Mesodermal cell (in vitro differentiated cells): ENCODE measurements at regions not wholly inside any gene's neighbourhood (a gene's known extent, or its start where the extent isn't known, plus 50 kb on each side); places are given as distances from the start of the nearest gene placed in this dataset.
"Not testable (repeated sequence)": the region's sequence is repeated elsewhere in the genome, so short reads cannot be mapped to it uniquely, and the experiment has no call there.

ENCODE experiments used
- H3K27ac ChIP-seq: 2 replicates; pipeline ENCODE4 v1.7.0; 2013; ENCODE audit warnings: mild to moderate bottlenecking, low read depth, low read length, moderate library complexity; ENCODE audit not compliant: severe bottlenecking
- H3K36me3 ChIP-seq: 2 replicates; pipeline ENCODE4 v1.7.1; 2013; ENCODE audit warnings: mild to moderate bottlenecking, low read length, moderate library complexity; ENCODE audit not compliant: control insufficient read depth, insufficient read depth
- H3K4me1 ChIP-seq: one replicate; pipeline ENCODE4 v1.7.1; 2013; ENCODE audit warnings: mild to moderate bottlenecking, low read length; ENCODE audit not compliant: insufficient read depth, control insufficient read depth, poor library complexity, severe bottlenecking
- H3K4me3 ChIP-seq: 2 replicates; pipeline ENCODE4 v1.7.0; 2013; ENCODE audit warnings: low read length, control low read depth, mild to moderate bottlenecking; ENCODE audit not compliant: insufficient read depth, poor library complexity, severe bottlenecking; ENCODE audit errors: extremely low read depth
- H3K9me3 ChIP-seq: 2 replicates; pipeline ENCODE4 v1.7.1; 2013; ENCODE audit warnings: mild to moderate bottlenecking, low read length, moderate library complexity; ENCODE audit not compliant: control insufficient read depth
- WGBS, 2 experiments: methylation state at CpG; one replicate each; pipeline ENCODE4 v1.1.5; 2013; ENCODE audit warnings: missing lambda C conversion rate in 2 of 2; ENCODE audit not compliant: insufficient coverage in 2 of 2; 5-methylcytosine and 5-hydroxymethylcytosine counted together

DNA sequence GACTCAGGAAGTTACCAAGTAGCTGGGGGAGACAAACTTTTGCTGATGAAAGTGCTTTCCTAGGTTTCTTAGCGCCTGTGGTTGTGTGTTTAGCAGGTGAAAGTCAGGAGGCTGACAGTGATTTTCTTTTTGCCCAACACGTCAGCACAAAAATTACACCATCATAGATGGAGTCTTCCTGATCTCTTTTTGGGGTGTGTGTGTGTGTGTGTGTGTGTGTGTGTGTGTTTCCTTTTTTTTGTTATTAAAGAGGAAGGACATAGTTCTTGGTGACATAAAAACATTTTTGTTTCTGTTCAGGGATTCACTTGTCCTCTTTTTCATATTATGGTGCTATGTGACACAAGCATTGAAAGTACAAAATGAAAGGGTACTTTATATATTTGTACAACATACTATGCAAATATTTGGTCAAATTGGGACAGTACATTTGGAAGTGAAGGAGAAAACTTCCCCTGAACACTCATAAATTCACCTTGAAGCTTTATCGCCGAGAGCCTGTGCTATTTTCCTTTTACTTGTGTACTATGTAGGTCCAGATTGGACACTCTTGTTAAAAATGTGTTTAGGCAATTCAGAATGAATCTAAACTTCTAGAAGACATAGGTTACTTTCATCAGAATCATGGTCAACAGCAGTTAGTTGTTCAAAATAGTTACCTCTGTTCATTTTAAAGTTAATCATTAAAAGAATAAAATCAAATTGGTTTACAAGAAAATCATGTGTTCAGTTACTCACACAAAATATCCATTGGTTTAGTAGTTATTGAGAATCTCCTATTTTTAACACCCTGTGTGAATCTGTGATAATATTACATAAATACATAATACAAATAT, 491.9 kb downstream of the IRS1 start:
- Histone ChIP-seq H3K4me3 (no peak overlapping the region), H3K36me3 (no peaks in the 10 kb centered on the region), H3K27ac (no peak overlapping the region), H3K9me3 (no peaks in the 10 kb centered on the region), H3K4me1 (no peaks in the 10 kb centered on the region)
- no CpG with 5 or more reads among the region's 4 CpGs for WGBS, 2 experiments

DNA sequence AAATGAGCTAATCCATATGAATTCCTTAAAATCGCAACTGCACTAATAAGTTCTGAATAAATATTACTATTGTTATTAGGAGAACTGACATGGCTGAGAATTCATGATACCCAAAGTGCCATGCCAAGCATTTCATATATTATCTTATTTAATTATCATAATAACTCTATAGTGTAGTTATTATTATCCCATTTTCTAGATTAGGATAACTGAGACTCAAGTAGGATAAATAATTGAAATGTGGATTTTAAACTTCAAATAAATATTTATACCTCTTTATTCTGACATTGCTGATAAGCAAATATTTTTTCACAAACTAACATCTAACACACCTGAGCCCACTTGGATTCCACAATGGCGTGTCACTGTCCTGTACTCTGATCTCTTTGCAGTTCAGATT, 492.7 kb downstream of the IRS1 start:
- no peaks in the 10 kb centered on the region for H3K9me3 ChIP-seq
- H3K27ac ChIP-seq = no peak overlapping the region
- H3K4me1 ChIP-seq = no peaks in the 10 kb centered on the region
- H3K4me3 ChIP-seq = no peak overlapping the region
- H3K36me3 ChIP-seq = no peaks in the 10 kb centered on the region
- WGBS, 2 experiments = 89 to 100% methylated on average over 1 of the region's 2 CpGs

GRCh38 chr2:226304308-226304707, 495.3 kb downstream of the IRS1 start:
- no peaks in the 10 kb centered on the region for H3K4me1 ChIP-seq
- H3K9me3 ChIP-seq = no peaks in the 10 kb centered on the region
- no peak overlapping the region for H3K27ac ChIP-seq
- no peak overlapping the region for H3K4me3 ChIP-seq
- no peaks in the 10 kb centered on the region for H3K36me3 ChIP-seq
- WGBS, 2 experiments = no CpG with 5 or more reads among the region's 3 CpGs

DNA sequence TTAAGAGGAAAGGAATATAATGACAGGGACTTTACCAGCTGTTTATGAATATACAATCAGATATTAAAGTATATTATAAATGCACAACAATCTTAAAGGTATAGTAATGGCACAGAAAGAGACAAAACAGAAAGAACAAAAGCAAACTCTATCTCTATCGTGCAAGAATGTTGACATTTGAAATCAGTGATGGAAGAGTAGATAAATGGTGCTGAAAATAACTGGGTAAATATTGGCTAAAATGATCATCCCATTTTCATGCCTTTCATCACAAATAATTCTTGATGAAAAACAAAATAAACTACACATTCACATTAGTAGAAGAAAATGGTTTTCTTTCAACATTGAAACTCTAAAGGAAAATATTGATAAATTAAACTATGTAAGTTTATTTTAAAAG, 495.9 kb downstream of the IRS1 start:
- no peaks in the 10 kb centered on the region for H3K9me3 ChIP-seq
- H3K4me1 ChIP-seq = no peaks in the 10 kb centered on the region
- WGBS, 2 experiments = no CpG with 5 or more reads among the region's 1 CpG
- H3K27ac ChIP-seq = no peak overlapping the region
- H3K36me3 ChIP-seq = no peaks in the 10 kb centered on the region
- H3K4me3 ChIP-seq = no peak overlapping the region

DNA sequence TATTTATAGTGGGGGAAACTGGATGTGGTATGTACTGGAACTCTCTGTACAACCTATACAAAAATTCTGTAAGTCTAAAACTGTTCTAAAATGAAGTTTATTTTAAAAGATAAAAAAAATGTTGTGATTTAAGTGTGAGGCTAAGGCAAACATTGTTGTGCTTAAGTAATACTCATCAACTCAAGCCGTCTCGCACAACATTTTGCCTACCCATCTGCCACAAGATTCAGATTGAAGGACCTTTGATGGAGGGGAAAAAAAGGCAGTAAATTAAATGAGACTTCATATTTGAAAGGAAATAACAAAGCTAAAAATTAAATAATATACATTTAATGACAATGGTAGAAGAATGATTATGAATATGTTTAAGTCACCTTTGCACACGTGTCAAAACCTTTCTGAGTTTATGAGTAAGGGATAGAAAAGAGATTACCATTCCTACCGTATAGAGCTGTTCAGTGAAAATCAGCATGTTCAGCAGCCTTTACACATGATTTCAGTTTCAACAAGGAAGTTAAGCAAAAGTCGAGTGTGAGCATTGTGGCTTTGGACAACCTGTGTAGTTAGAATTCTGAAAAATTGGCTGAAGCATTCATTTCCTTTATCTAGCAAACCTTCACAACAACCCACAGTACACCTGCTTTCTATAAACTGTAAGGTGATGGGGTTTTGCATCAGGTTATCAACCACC, 499.3 kb downstream of the IRS1 start:
- 94 to 100% methylated on average over 2 of the region's 5 CpGs for WGBS, 2 experiments
- no peak overlapping the region for H3K27ac ChIP-seq
- no peak overlapping the region for H3K4me3 ChIP-seq
- no peaks in the 10 kb centered on the region for H3K36me3 ChIP-seq
- H3K9me3 ChIP-seq = no peaks in the 10 kb centered on the region
- H3K4me1 ChIP-seq = no peaks in the 10 kb centered on the region

- WGBS, 2 experiments = no CpG with 5 or more reads among the region's 3 CpGs
- Histone ChIP-seq H3K27ac (no peak overlapping the region), H3K4me1 (no peaks in the 10 kb centered on the region), H3K9me3 (no peaks in the 10 kb centered on the region), H3K4me3 (no peak overlapping the region), H3K36me3 (no peaks in the 10 kb centered on the region)
These were observed 499.8 kb downstream of the IRS1 start for GRCh38 chr2:226299771-226300170.

DNA sequence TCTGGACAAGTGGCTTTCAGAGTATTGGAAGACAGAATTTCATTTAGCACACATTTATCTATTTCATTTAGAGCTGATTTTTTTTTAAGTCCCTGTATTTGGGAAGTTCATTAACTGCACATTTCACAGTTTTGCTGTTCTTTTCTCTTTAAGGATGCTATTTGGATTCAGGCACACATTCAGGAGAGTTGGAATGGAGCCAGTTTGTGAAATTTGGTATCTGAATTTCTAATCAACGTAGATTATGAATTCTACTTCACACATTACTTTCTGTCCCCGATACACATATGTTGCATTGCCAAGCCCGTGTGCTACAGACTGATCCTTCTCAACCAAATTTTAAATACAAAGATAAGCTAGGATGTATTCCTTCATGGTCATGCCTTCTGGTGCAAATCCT, 503.9 kb downstream of the IRS1 start:
- Histone ChIP-seq H3K36me3 (no peaks in the 10 kb centered on the region), H3K4me1 (no peaks in the 10 kb centered on the region), H3K4me3 (no peak overlapping the region), H3K9me3 (peaks cover 9% of the 10 kb centered on the region), H3K27ac (no peak overlapping the region)
- WGBS, 2 experiments = 100% methylated on average over 2 of the region's 3 CpGs; no CpG with 5 or more reads in 1 of the 2 experiments

GRCh38 chr2:226295123-226295522, 504.5 kb downstream of the IRS1 start:
- H3K4me1 ChIP-seq = no peaks in the 10 kb centered on the region
- WGBS, 2 experiments = 0% methylated on average over 1 of the region's 1 CpG
- no peak overlapping the region for H3K27ac ChIP-seq
- H3K36me3 ChIP-seq = no peaks in the 10 kb centered on the region
- H3K4me3 ChIP-seq = no peak overlapping the region
- H3K9me3 ChIP-seq = peaks cover 9% of the 10 kb centered on the region

- H3K36me3 ChIP-seq, H3K9me3 ChIP-seq, H3K4me3 ChIP-seq, H3K27ac ChIP-seq, H3K4me1 ChIP-seq: not testable (repeated sequence)
- WGBS, 2 experiments = 86% methylated on average over 1 of the region's 1 CpG; no CpG with 5 or more reads in 1 of the 2 experiments
These were observed 508.3 kb downstream of the IRS1 start for GRCh38 chr2:226291281-226291680.

GRCh38 chr2:226286916-226287315, 512.7 kb downstream of the IRS1 start:
- 90 to 100% methylated on average over 1 to 2 of the region's 2 CpGs for WGBS, 2 experiments
- no peak overlapping the region for H3K4me3 ChIP-seq

GRCh38 chr2:226283796-226284195, 515.8 kb downstream of the IRS1 start:
- no peaks in the 10 kb centered on the region for H3K36me3 ChIP-seq
- no peak overlapping the region for H3K27ac ChIP-seq
- H3K9me3 ChIP-seq = no peaks in the 10 kb centered on the region
- no peak overlapping the region for H3K4me3 ChIP-seq
- 60 to 100% methylated on average over 1 of the region's 2 CpGs for WGBS, 2 experiments
- H3K4me1 ChIP-seq = no peaks in the 10 kb centered on the region

More at GRCh38 chr2:226286916-226287315, 512.7 kb downstream of the IRS1 start:
- Histone ChIP-seq H3K36me3 (no peaks in the 10 kb centered on the region), H3K27ac (no peak overlapping the region), H3K9me3 (peaks cover 6% of the 10 kb centered on the region), H3K4me1 (no peaks in the 10 kb centered on the region)
